ENCODE measurements at regions not wholly inside any gene's neighbourhood (a gene's known extent, or its start where the extent isn't known, plus 50 kb on each side); places are given as distances from the start of the nearest gene placed in this dataset.

GRCh38 chr5:67903656-67904055 is 311.9 kb upstream of the PIK3R1 start:
- intact Hi-C loops (cut with DNase I, micrococcal nuclease) = no loop called here
- Mint-ChIP-seq H3K27me3 (no peaks in the 10 kb centered on the region), H3K9me3 (no peaks in the 10 kb centered on the region), H3K36me3 (ENCODE audit: low read depth) (no peaks in the 10 kb centered on the region), H3K4me3 (no peak overlapping the region), H3K27ac (no peak overlapping the region), H3K4me1 (ENCODE audit: low read depth) (no peaks in the 10 kb centered on the region)
- ChIA-PET POLR2A (no interaction called here), CTCF (no interaction called here)
- TF ChIP-seq, protein P1, sequence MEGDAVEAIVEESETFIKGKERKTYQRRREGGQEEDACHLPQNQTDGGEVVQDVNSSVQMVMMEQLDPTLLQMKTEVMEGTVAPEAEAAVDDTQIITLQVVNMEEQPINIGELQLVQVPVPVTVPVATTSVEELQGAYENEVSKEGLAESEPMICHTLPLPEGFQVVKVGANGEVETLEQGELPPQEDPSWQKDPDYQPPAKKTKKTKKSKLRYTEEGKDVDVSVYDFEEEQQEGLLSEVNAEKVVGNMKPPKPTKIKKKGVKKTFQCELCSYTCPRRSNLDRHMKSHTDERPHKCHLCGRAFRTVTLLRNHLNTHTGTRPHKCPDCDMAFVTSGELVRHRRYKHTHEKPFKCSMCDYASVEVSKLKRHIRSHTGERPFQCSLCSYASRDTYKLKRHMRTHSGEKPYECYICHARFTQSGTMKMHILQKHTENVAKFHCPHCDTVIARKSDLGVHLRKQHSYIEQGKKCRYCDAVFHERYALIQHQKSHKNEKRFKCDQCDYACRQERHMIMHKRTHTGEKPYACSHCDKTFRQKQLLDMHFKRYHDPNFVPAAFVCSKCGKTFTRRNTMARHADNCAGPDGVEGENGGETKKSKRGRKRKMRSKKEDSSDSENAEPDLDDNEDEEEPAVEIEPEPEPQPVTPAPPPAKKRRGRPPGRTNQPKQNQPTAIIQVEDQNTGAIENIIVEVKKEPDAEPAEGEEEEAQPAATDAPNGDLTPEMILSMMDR (IDR thresholded peaks at IDR 0.05) = no peak
- Histone ChIP-seq H3K4me1 (ENCODE audit: insufficient read depth, low read length) (no peaks in the 10 kb centered on the region), H3K27ac (ENCODE audit: low read depth in 1 of 2, low read length in 2 of 2) (no peak overlapping the region), H3K9me3 (ENCODE audit: control insufficient read depth in 1 of 2, insufficient read depth in 1 of 2, low read length in 2 of 2) (no peaks in the 10 kb centered on the region), H3K4me3 (ENCODE audit: low read length) (no peak overlapping the region), H3K27me3 (ENCODE audit: control insufficient read depth in 1 of 2, insufficient read depth in 2 of 2, low read length in 2 of 2) (no peaks in the 10 kb centered on the region), H3K36me3 (ENCODE audit: insufficient read depth, low read length) (no peaks in the 10 kb centered on the region)
- ATAC-seq (ENCODE audit: poor library complexity) (no peak), DNase-seq (no peak)

DNA sequence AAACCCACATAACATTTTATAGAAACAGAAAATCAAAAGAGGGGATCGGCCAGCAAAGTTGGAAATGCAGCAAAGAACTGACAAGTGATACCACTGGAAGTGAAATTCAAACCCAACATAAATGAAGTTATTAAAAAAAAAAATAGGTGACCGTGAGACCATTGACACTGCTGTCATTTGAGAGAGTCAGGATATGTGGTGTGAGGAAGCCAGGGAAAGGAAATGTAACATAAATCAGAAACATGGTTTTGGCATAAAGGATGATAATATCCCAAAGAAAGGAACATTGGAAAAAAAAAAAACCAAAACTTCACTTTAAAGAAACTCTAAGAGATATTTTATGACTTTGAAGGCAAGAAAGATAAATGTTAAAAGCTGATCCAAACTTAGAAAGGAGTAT is 312.4 kb upstream of the PIK3R1 start:
- DNase-seq (no peak), ATAC-seq (ENCODE audit: poor library complexity) (no peak)
- POLR2A ChIA-PET = no interaction called here
- Mint-ChIP-seq H3K27ac (no peak overlapping the region), H3K9me3 (no peaks in the 10 kb centered on the region), H3K27me3 (no peaks in the 10 kb centered on the region), H3K4me3 (no peak overlapping the region), H3K4me1 (ENCODE audit: low read depth) (no peaks in the 10 kb centered on the region), H3K36me3 (ENCODE audit: low read depth) (no peaks in the 10 kb centered on the region)
- H3K4me1 ChIP-seq (ENCODE audit: insufficient read depth, low read length) = no peaks in the 10 kb centered on the region
- intact Hi-C loops (cut with DNase I, micrococcal nuclease) = no loop called here
- no peaks in the 10 kb centered on the region for H3K27me3 ChIP-seq (ENCODE audit: control insufficient read depth in 1 of 2, insufficient read depth in 2 of 2, low read length in 2 of 2)
- H3K36me3 ChIP-seq (ENCODE audit: insufficient read depth, low read length) = no peaks in the 10 kb centered on the region
- H3K27ac ChIP-seq (ENCODE audit: low read depth in 1 of 2, low read length in 2 of 2) = no peak overlapping the region
- TF ChIP-seq, protein P1 (IDR thresholded peaks at IDR 0.05) = no peak
- H3K4me3 ChIP-seq (ENCODE audit: low read length) = no peak overlapping the region
- H3K9me3 ChIP-seq (ENCODE audit: control insufficient read depth in 1 of 2, insufficient read depth in 1 of 2, low read length in 2 of 2) = no peaks in the 10 kb centered on the region
- CTCF ChIA-PET = no interaction called here

- no peak overlapping the region for H3K4me3 Mint-ChIP-seq
- Histone ChIP-seq H3K4me3 (ENCODE audit: low read length) (no peak overlapping the region), H3K27me3 (ENCODE audit: control insufficient read depth in 1 of 2, insufficient read depth in 2 of 2, low read length in 2 of 2) (no peaks in the 10 kb centered on the region), H3K27ac (ENCODE audit: low read depth in 1 of 2, low read length in 2 of 2) (no peak overlapping the region), H3K9me3 (ENCODE audit: control insufficient read depth in 1 of 2, insufficient read depth in 1 of 2, low read length in 2 of 2) (no peaks in the 10 kb centered on the region), H3K36me3 (ENCODE audit: insufficient read depth, low read length) (no peaks in the 10 kb centered on the region), H3K4me1 (ENCODE audit: insufficient read depth, low read length) (no peaks in the 10 kb centered on the region)
- DNase-seq (no peak), ATAC-seq (ENCODE audit: poor library complexity) (no peak)
- intact Hi-C loops (cut with DNase I, micrococcal nuclease) = no loop called here
- POLR2A ChIA-PET = no interaction called here
- TF ChIP-seq, protein P1 (IDR thresholded peaks at IDR 0.05) = no peak
- H3K27me3 Mint-ChIP-seq = no peaks in the 10 kb centered on the region
- H3K9me3 Mint-ChIP-seq = no peaks in the 10 kb centered on the region
- H3K4me1 Mint-ChIP-seq (ENCODE audit: low read depth) = no peaks in the 10 kb centered on the region
- H3K36me3 Mint-ChIP-seq (ENCODE audit: low read depth) = no peaks in the 10 kb centered on the region
- CTCF ChIA-PET = no interaction called here
- no peak overlapping the region for H3K27ac Mint-ChIP-seq
Observed at GRCh38 chr5:67902497-67902830, 313.1 kb upstream of the PIK3R1 start.

Measured in CD4-positive, alpha-beta T cell (primary cell).